ENCODE measurements at regions not wholly inside any gene's neighbourhood (a gene's known extent, or its start where the extent isn't known, plus 50 kb on each side); places are given as distances from the start of the nearest gene placed in this dataset.

DNA sequence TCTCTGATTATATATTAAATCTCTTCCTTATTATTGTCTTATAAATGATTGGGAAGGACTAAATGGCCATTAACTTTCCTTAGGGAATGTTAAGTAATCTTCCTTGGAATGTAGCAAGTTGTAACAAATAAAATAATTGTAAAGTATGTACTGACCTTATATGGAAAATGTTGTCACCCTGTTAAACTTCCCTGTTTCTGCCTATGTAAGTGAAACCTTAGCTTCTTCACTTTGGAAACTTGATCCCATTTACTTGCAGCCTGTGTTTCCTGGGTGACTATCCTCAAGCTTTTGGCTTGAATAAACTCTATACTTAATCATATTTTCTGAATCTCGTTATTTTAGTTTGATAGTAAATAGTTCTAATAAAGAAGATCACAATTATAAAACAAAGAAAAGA, 519.5 kb upstream of the PTCHD4 start:
- no peaks in the 10 kb centered on the region for H3K4me1 ChIP-seq (replicated peaks)
- H3K27me3 ChIP-seq (replicated peaks; ENCODE audit: insufficient read depth) = no peaks in the 10 kb centered on the region
- H3K9me3 ChIP-seq = no peaks in the 10 kb centered on the region
- H3K36me3 ChIP-seq = no peaks in the 10 kb centered on the region
- 59% methylated on average over 1 of the region's 1 CpG for WGBS
- no peak overlapping the region for H3K27ac ChIP-seq
- intact Hi-C loops (cut with DNase I) = no loop called here
- TF ChIP-seq POLR2AphosphoS5 (IDR thresholded peaks at IDR 0.05) = no peak
- no peak for TF ChIP-seq CTCF (IDR thresholded peaks at IDR 0.05)
- no peak for TF ChIP-seq POLR2A (IDR thresholded peaks at IDR 0.05)
- DNase-seq (ENCODE audit: low spot score) = no peak
- H3K4me3 ChIP-seq = no peak overlapping the region

- H3K36me3 ChIP-seq = no peaks in the 10 kb centered on the region
- no peaks in the 10 kb centered on the region for H3K4me1 ChIP-seq (replicated peaks)
- no peaks in the 10 kb centered on the region for H3K9me3 ChIP-seq
- intact Hi-C loops (cut with DNase I) = no loop called here
- 75% methylated on average over 3 of the region's 3 CpGs for WGBS
- no peaks in the 10 kb centered on the region for H3K27me3 ChIP-seq (replicated peaks; ENCODE audit: insufficient read depth)
- H3K27ac ChIP-seq = no peak overlapping the region
- DNase-seq (ENCODE audit: low spot score) = no peak
- no peak overlapping the region for H3K4me3 ChIP-seq
- no peak for TF ChIP-seq POLR2A (IDR thresholded peaks at IDR 0.05)
- TF ChIP-seq CTCF (IDR thresholded peaks at IDR 0.05) = no peak
- TF ChIP-seq POLR2AphosphoS5 (IDR thresholded peaks at IDR 0.05) = no peak
Measured at GRCh38 chr6:48628316-48628715, 517.3 kb upstream of the PTCHD4 start.

- no peaks in the 10 kb centered on the region for H3K4me1 ChIP-seq (replicated peaks)
- H3K27ac ChIP-seq = no peak overlapping the region
- no peak for DNase-seq (ENCODE audit: low spot score)
- H3K36me3 ChIP-seq = no peaks in the 10 kb centered on the region
- H3K27me3 ChIP-seq (replicated peaks; ENCODE audit: insufficient read depth) = no peaks in the 10 kb centered on the region
- TF ChIP-seq CTCF (IDR thresholded peaks at IDR 0.05) (no peak), POLR2AphosphoS5 (IDR thresholded peaks at IDR 0.05) (no peak), POLR2A (IDR thresholded peaks at IDR 0.05) (no peak)
- intact Hi-C loops (cut with DNase I) = no loop called here
- no peak overlapping the region for H3K4me3 ChIP-seq
- H3K9me3 ChIP-seq = no peaks in the 10 kb centered on the region
Measured at GRCh38 chr6:48626421-48626820, 515.4 kb upstream of the PTCHD4 start.

DNA sequence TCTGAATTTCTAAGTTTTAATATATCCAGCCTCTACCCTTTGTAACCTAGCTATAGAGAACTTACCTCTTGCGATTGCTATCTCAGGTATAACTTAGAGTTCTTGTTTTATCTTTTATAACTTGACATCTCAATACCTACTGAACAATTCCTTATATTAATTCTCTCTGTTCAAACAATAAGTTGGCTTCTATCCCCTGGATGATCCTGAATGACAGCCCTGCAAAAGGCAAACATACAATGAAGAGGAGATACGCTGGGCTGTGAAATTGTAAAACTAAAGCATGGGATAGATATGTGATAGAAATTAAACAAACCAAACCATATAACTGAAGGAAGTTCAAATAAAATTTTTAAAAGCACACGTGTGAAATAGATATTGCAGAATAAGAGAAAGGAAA, 513.6 kb upstream of the PTCHD4 start:
- Histone ChIP-seq H3K27ac (no peak overlapping the region), H3K36me3 (no peaks in the 10 kb centered on the region), H3K27me3 (replicated peaks; ENCODE audit: insufficient read depth) (no peaks in the 10 kb centered on the region), H3K4me1 (replicated peaks) (no peaks in the 10 kb centered on the region), H3K9me3 (no peaks in the 10 kb centered on the region), H3K4me3 (no peak overlapping the region)
- DNase-seq (ENCODE audit: low spot score) = no peak
- 28% methylated on average over 3 of the region's 3 CpGs for WGBS
- intact Hi-C loops (cut with DNase I) = no loop called here
- TF ChIP-seq CTCF (IDR thresholded peaks at IDR 0.05) (no peak), POLR2A (IDR thresholded peaks at IDR 0.05) (no peak), POLR2AphosphoS5 (IDR thresholded peaks at IDR 0.05) (no peak)

- no peak for DNase-seq (ENCODE audit: low spot score)
- no peaks in the 10 kb centered on the region for H3K27me3 ChIP-seq (replicated peaks; ENCODE audit: insufficient read depth)
- no peaks in the 10 kb centered on the region for H3K36me3 ChIP-seq
- H3K27ac ChIP-seq = no peak overlapping the region
- no peaks in the 10 kb centered on the region for H3K4me1 ChIP-seq (replicated peaks)
- intact Hi-C loops (cut with DNase I) = no loop called here
- no peak overlapping the region for H3K4me3 ChIP-seq
- TF ChIP-seq POLR2AphosphoS5 (IDR thresholded peaks at IDR 0.05) (no peak), CTCF (IDR thresholded peaks at IDR 0.05) (no peak), POLR2A (IDR thresholded peaks at IDR 0.05) (no peak)
- H3K9me3 ChIP-seq = no peaks in the 10 kb centered on the region
- WGBS = 60% methylated on average over 3 of the region's 3 CpGs
Measured at GRCh38 chr6:48619771-48620170, 508.8 kb upstream of the PTCHD4 start.

All from prostate gland (tissue), 2 donors.